Astrocyte of the spinal cord (primary cell): ENCODE measurements at regions not wholly inside any gene's neighbourhood (a gene's known extent, or its start where the extent isn't known, plus 50 kb on each side); places are given as distances from the start of the nearest gene placed in this dataset.

Experiments
- DNase-seq: peaks from one replicate; pipeline ENCODE4 v3.0.0; 2011; ENCODE audit warnings: low read depth, low spot score
- H3K4me3 ChIP-seq: 2 replicates; pipeline ENCODE4 v1.5.1; 2011; ENCODE audit warnings: low read depth, mild to moderate bottlenecking, low read length, moderate library complexity
- in situ Hi-C: cut with HindIII; loops from 2 replicates; pipeline ENCODE4 v1.10.0; 2017; ENCODE audit warnings: low sequenced_read_pairs
- TF ChIP-seq, protein P1 (sequence below): IDR thresholded peaks from 2 replicates; pipeline ENCODE4 v1.5.1; 2012; ENCODE audit warnings: low read depth, mild to moderate bottlenecking, low read length, inconsistent platforms

DNA sequence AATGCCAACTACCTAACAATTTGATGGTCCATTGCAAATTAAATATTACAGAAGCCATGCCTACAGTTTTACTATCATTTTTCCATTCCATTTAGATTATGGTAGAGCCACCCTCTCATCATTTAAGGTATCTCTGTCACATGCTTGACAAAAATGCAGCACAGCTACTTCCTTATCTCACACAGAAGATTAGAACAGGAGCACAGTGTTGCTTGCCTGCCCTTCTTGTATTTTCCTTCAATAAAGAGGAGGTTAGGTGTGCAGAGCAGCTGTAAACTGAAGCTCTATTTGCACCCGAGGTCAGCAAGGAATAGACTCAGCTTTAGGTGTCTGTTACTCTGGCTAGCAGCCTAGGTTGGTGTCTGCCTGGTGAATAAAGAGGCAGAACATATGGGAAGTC, 51.5 kb upstream of the ATP10B start:
- TF ChIP-seq, protein P1, sequence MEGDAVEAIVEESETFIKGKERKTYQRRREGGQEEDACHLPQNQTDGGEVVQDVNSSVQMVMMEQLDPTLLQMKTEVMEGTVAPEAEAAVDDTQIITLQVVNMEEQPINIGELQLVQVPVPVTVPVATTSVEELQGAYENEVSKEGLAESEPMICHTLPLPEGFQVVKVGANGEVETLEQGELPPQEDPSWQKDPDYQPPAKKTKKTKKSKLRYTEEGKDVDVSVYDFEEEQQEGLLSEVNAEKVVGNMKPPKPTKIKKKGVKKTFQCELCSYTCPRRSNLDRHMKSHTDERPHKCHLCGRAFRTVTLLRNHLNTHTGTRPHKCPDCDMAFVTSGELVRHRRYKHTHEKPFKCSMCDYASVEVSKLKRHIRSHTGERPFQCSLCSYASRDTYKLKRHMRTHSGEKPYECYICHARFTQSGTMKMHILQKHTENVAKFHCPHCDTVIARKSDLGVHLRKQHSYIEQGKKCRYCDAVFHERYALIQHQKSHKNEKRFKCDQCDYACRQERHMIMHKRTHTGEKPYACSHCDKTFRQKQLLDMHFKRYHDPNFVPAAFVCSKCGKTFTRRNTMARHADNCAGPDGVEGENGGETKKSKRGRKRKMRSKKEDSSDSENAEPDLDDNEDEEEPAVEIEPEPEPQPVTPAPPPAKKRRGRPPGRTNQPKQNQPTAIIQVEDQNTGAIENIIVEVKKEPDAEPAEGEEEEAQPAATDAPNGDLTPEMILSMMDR, result no peak
- no peak for DNase-seq
- H3K4me3 ChIP-seq, result no peak overlapping the region
- in situ Hi-C loops, result no loop called here

DNA sequence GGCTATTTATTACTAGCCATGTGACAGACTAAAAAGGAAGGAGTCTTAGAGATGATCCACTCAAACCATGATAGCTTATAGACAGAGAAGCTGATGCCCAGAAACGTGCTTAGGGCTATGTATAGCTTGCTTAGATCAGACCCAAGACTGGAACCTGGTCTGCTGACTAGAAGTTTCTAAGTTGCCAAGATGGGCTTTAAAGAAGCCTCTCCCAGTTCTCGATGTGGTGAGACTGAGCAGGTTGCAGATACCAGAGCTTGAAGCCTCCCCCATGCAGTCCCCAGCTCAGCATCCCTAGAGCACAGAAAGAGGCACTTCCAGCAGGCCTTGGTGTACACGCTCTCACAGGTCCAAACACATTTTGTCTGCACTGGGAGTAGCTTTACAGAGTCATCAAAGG, 51.1 kb upstream of the ATP10B start:
- H3K4me3 ChIP-seq, result no peak overlapping the region
- DNase-seq, result no peak
- TF ChIP-seq, protein P1, result no peak
- in situ Hi-C loops, result no loop called here
